Osteocyte (in vitro differentiated cells): ENCODE measurements at regions not wholly inside any gene's neighbourhood (a gene's known extent, or its start where the extent isn't known, plus 50 kb on each side); places are given as distances from the start of the nearest gene placed in this dataset.
"Not testable (repeated sequence)": the region's sequence is repeated elsewhere in the genome, so short reads cannot be mapped to it uniquely, and the experiment has no call there.

ENCODE experiments used
- DNase-seq: peaks from one replicate; pipeline ENCODE4 v3.0.0; 2021; ENCODE audit warnings: mixed read lengths; ENCODE audit not compliant: unreplicated experiment; ENCODE audit errors: extremely low spot score
- H3K27ac Mint-ChIP-seq: one replicate; pipeline ENCODE4 v1.8.0; 2021; ENCODE audit warnings: mild to moderate bottlenecking, mixed read lengths; ENCODE audit not compliant: unreplicated experiment
- H3K27me3 Mint-ChIP-seq: one replicate; pipeline ENCODE4 v1.8.0; 2021; ENCODE audit warnings: mixed read lengths; ENCODE audit not compliant: unreplicated experiment
- H3K36me3 Mint-ChIP-seq: one replicate; pipeline ENCODE4 v1.8.0; 2021; ENCODE audit warnings: mixed read lengths; ENCODE audit not compliant: unreplicated experiment
- H3K4me1 Mint-ChIP-seq: one replicate; pipeline ENCODE4 v1.8.0; 2021; ENCODE audit warnings: mixed read lengths; ENCODE audit not compliant: unreplicated experiment
- H3K4me3 Mint-ChIP-seq: one replicate; pipeline ENCODE4 v1.8.0; 2021; ENCODE audit warnings: mild to moderate bottlenecking, moderate library complexity, mixed read lengths; ENCODE audit not compliant: unreplicated experiment
- H3K9me3 Mint-ChIP-seq: one replicate; pipeline ENCODE4 v1.8.0; 2021; ENCODE audit warnings: mixed read lengths; ENCODE audit not compliant: unreplicated experiment
- TF ChIP-seq, protein P1 (sequence below): fragments of 200-600 bp; sonication (generic); IDR thresholded peaks from 2 replicates; pipeline ENCODE4 v1.5.0; 2021; ENCODE audit warnings: antibody characterized with exemption, mild to moderate bottlenecking, moderate library complexity

DNA sequence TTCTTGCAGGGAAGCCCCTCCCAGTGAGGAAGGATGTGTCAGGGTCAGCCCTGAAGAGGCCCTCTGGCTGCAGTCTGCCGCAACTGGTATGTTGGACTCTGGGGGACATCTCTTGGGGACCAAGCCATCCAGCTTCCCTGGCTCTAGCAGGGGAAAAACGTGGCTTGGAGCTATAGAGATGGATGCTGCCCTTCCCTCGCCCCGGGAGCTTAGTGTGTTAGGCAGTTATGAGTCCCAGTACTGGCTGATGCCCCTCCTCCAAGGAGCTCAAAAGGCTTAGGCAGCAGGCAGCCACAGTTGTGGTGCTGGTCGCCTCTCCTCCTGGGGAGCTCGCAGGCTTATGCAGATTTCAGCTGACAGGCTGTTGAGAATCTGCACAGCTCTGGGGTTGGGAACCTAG, 353.1 kb upstream of the GBE1 start:
- Mint-ChIP-seq H3K27ac (no peak overlapping the region), H3K36me3 (peaks cover 3% of the 10 kb centered on the region), H3K4me3 (no peak overlapping the region), H3K4me1 (no peaks in the 10 kb centered on the region), H3K9me3 (peaks cover 35% of the 10 kb centered on the region), H3K27me3 (no peaks in the 10 kb centered on the region)
- TF ChIP-seq, protein P1, sequence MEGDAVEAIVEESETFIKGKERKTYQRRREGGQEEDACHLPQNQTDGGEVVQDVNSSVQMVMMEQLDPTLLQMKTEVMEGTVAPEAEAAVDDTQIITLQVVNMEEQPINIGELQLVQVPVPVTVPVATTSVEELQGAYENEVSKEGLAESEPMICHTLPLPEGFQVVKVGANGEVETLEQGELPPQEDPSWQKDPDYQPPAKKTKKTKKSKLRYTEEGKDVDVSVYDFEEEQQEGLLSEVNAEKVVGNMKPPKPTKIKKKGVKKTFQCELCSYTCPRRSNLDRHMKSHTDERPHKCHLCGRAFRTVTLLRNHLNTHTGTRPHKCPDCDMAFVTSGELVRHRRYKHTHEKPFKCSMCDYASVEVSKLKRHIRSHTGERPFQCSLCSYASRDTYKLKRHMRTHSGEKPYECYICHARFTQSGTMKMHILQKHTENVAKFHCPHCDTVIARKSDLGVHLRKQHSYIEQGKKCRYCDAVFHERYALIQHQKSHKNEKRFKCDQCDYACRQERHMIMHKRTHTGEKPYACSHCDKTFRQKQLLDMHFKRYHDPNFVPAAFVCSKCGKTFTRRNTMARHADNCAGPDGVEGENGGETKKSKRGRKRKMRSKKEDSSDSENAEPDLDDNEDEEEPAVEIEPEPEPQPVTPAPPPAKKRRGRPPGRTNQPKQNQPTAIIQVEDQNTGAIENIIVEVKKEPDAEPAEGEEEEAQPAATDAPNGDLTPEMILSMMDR: no peak
- no peak for DNase-seq

DNA sequence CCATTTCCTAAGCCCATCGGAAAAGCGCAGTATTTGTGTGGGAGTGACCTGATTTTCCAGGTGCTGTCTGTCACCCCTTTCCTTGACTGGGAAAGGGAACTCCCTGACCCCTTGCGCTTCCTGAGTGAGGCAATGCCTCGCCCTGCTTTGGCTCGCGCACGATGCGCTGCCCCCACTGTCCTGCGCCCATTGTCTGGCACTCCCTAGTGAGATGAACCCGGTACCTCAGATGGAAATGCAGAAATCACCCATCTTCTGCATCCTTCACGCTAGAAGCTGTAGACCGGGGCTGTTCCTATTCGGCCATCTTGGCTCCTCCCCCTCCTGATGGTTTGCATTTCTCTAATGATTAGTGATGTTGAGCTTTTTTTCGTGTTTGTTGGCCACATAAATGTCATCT, 349.3 kb upstream of the GBE1 start:
- H3K36me3 Mint-ChIP-seq, H3K4me3 Mint-ChIP-seq, H3K27ac Mint-ChIP-seq, H3K27me3 Mint-ChIP-seq, DNase-seq, H3K4me1 Mint-ChIP-seq: not testable (repeated sequence)
- peaks cover 39% of the 10 kb centered on the region for H3K9me3 Mint-ChIP-seq

DNA sequence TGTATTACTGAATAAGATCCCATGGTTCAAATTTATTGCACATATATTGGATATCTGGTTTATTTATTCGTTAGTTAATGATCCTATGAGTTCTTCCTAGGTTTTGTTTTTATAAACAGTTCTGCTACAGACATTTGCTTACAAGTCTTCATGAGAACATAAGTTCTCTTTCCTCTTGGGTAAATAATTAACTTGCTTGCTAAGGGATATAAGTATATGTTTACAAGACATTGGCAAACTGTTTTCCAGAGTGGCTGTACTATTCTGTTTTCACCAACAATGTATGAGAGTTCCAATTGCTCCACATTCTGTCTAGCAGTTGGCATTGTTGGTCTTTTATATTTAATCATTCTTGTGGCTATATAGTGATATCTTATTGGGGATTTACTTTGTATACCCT, 341.8 kb upstream of the GBE1 start:
- H3K27me3 Mint-ChIP-seq: no peaks in the 10 kb centered on the region
- no peak for DNase-seq
- no peak overlapping the region for H3K27ac Mint-ChIP-seq
- H3K9me3 Mint-ChIP-seq: no peaks in the 10 kb centered on the region
- peaks cover 2% of the 10 kb centered on the region for H3K4me1 Mint-ChIP-seq
- no peaks in the 10 kb centered on the region for H3K36me3 Mint-ChIP-seq
- TF ChIP-seq, protein P1: no peak
- no peak overlapping the region for H3K4me3 Mint-ChIP-seq

DNA sequence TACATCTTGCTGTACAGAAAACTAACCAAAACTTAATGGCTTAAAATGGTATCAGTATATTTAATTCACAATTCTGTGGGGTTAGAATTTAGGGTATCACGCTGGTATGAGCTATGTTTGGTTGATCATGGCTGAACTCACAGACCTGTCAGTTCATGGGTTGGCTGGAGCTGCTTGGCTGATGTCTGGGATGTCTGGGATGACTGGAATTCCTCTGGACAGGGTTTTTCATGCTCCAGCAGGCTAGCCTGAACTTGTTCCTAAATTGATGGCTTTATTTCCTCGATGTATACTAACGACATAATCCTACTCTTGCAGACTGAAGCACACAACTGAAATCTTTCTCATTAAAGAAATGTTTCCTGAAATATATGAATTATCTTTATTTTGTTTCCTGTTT, 338.9 kb upstream of the GBE1 start:
- Mint-ChIP-seq H3K27me3 (no peaks in the 10 kb centered on the region), H3K36me3 (no peaks in the 10 kb centered on the region), H3K27ac (no peak overlapping the region), H3K4me1 (peaks cover 2% of the 10 kb centered on the region), H3K4me3 (no peak overlapping the region), H3K9me3 (no peaks in the 10 kb centered on the region)
- no peak for DNase-seq
- TF ChIP-seq, protein P1: no peak

DNA sequence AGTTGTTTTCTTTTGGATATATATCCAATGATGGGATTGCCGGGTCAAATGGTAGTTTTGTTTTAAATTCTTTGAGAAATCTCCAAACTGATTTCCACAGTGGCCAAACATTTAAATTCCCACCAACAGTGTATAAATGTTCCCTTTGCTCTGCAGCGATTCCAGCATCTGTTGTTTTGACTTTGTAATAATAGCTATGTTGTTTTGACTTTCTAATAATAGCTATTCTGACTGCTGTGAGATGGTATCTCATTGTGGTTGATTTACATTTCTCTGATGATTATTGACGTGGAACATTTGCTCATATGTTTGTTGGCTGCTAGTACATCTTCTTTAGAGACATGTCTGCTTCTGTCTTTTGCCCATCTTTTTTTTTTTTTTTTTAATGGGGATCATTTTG, 332.2 kb upstream of the GBE1 start:
- H3K9me3 Mint-ChIP-seq: peaks cover 7% of the 10 kb centered on the region
- H3K27ac Mint-ChIP-seq: no peak overlapping the region
- no peaks in the 10 kb centered on the region for H3K27me3 Mint-ChIP-seq
- H3K36me3 Mint-ChIP-seq: no peaks in the 10 kb centered on the region
- no peak for DNase-seq
- TF ChIP-seq, protein P1: no peak
- H3K4me1 Mint-ChIP-seq: no peaks in the 10 kb centered on the region
- no peak overlapping the region for H3K4me3 Mint-ChIP-seq

DNA sequence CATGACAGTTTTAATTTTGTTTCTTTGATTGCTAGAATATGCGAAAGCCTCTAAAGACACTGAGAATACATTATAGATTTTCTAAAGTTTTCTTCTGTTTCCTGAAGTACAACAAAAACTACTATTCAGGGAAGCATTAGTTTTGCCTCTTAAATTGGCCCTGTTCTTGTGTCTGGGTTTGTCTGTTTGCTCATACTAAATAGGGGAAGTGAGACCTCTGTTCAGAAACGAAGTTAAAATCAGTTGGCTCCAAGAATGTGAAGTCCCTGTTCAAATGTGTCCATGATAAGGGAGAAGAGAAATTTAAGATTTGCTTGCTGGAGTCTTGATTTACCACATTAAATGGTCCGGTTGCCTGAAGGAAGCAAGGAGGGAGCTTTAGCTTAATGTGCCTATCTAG, 327.3 kb upstream of the GBE1 start:
- DNase-seq: no peak
- Mint-ChIP-seq H3K27me3 (no peaks in the 10 kb centered on the region), H3K4me3 (no peak overlapping the region), H3K27ac (no peak overlapping the region), H3K36me3 (no peaks in the 10 kb centered on the region), H3K4me1 (peaks cover 22% of the 10 kb centered on the region), H3K9me3 (peaks cover 4% of the 10 kb centered on the region)
- TF ChIP-seq, protein P1: no peak
